ENCODE measurements at regions not wholly inside any gene's neighbourhood (a gene's known extent, or its start where the extent isn't known, plus 50 kb on each side); places are given as distances from the start of the nearest gene placed in this dataset.

- Mint-ChIP-seq H3K27me3 (no peaks in the 10 kb centered on the region), H3K4me3 (no peak overlapping the region), H3K4me1 (peaks cover 6 to 12% (median 9%) of the 10 kb centered on the region in 4 donors), H3K9me3 (no peaks in the 10 kb centered on the region), H3K36me3 (no peaks in the 10 kb centered on the region), H3K27ac (no peak overlapping the region)
- no peaks in the 10 kb centered on the region for H3K27me3 ChIP-seq (ENCODE audit: insufficient read depth, low read length)
- H3K27ac ChIP-seq (ENCODE audit: low read depth, low read length): no peak overlapping the region
- H3K4me1 ChIP-seq (ENCODE audit: insufficient read depth, low read length): peaks cover 14% of the 10 kb centered on the region
- no peaks in the 10 kb centered on the region for H3K36me3 ChIP-seq (ENCODE audit: insufficient read depth, low read length)
- ChIA-PET CTCF (ENCODE audit: partially characterized antibody) (interaction anchor here (0.7 kb wide), 1 partner anchor 21 kb away, joined by 3 read pairs; no protein-coding TSS in a partner anchor), POLR2A (ENCODE audit: partially characterized antibody) (no interaction called here)
- no peak overlapping the region for H3K4me3 ChIP-seq (ENCODE audit: low read length in 2 of 2)
- H3K9me3 ChIP-seq (ENCODE audit: control insufficient read depth in 1 of 2, low read length in 2 of 2): no peaks in the 10 kb centered on the region
- no peak for DNase-seq
- intact Hi-C loops (cut with micrococcal nuclease): no loop called here
These were observed 52.0 kb upstream of the GRAMD1B start for GRCh38 chr11:123378096-123378495.

GRCh38 chr11:123377355-123377754 is 52.7 kb upstream of the GRAMD1B start:
- H3K4me3 Mint-ChIP-seq: no peak overlapping the region
- CTCF ChIA-PET (ENCODE audit: partially characterized antibody): interaction anchor here (0.7 kb wide), 1 partner anchor 20 kb away, joined by 3 read pairs; no protein-coding TSS in a partner anchor
- intact Hi-C loops (cut with micrococcal nuclease): no loop called here
- no peak overlapping the region for H3K27ac Mint-ChIP-seq
- POLR2A ChIA-PET (ENCODE audit: partially characterized antibody): no interaction called here
- no peaks in the 10 kb centered on the region for H3K36me3 Mint-ChIP-seq
- Histone ChIP-seq H3K9me3 (ENCODE audit: control insufficient read depth in 1 of 2, low read length in 2 of 2) (no peaks in the 10 kb centered on the region), H3K4me1 (ENCODE audit: insufficient read depth, low read length) (peaks cover 7% of the 10 kb centered on the region), H3K27ac (ENCODE audit: low read depth, low read length) (no peak overlapping the region), H3K27me3 (ENCODE audit: insufficient read depth, low read length) (no peaks in the 10 kb centered on the region), H3K4me3 (ENCODE audit: low read length in 2 of 2) (no peak overlapping the region), H3K36me3 (ENCODE audit: insufficient read depth, low read length) (no peaks in the 10 kb centered on the region)
- DNase-seq: no peak
- H3K27me3 Mint-ChIP-seq: no peaks in the 10 kb centered on the region
- H3K4me1 Mint-ChIP-seq: peaks cover 4 to 7% (median 6%) of the 10 kb centered on the region in 4 donors
- H3K9me3 Mint-ChIP-seq: no peaks in the 10 kb centered on the region

GRCh38 chr11:123375832-123376231 is 54.2 kb upstream of the GRAMD1B start:
- intact Hi-C loops (cut with micrococcal nuclease): no loop called here
- Histone ChIP-seq H3K27ac (ENCODE audit: low read depth, low read length) (no peak overlapping the region), H3K9me3 (ENCODE audit: control insufficient read depth in 1 of 2, low read length in 2 of 2) (no peaks in the 10 kb centered on the region), H3K4me3 (ENCODE audit: low read length in 2 of 2) (no peak overlapping the region), H3K4me1 (ENCODE audit: insufficient read depth, low read length) (no peaks in the 10 kb centered on the region), H3K36me3 (ENCODE audit: insufficient read depth, low read length) (no peaks in the 10 kb centered on the region), H3K27me3 (ENCODE audit: insufficient read depth, low read length) (no peaks in the 10 kb centered on the region)
- ChIA-PET CTCF (ENCODE audit: partially characterized antibody) (no interaction called here), POLR2A (ENCODE audit: partially characterized antibody) (no interaction called here)
- Mint-ChIP-seq H3K4me3 (no peak overlapping the region), H3K9me3 (peaks cover 0 to 1% (median 0%) of the 10 kb centered on the region in 8 donors), H3K27me3 (no peaks in the 10 kb centered on the region), H3K36me3 (no peaks in the 10 kb centered on the region), H3K4me1 (peaks cover 0 to 1% (median 0%) of the 10 kb centered on the region in 4 donors), H3K27ac (no peak overlapping the region)
- DNase-seq: no peak

GRCh38 chr11:123374622-123374968 is 55.5 kb upstream of the GRAMD1B start:
- Histone ChIP-seq H3K36me3 (ENCODE audit: insufficient read depth, low read length) (no peaks in the 10 kb centered on the region), H3K4me1 (ENCODE audit: insufficient read depth, low read length) (no peaks in the 10 kb centered on the region), H3K9me3 (ENCODE audit: control insufficient read depth in 1 of 2, low read length in 2 of 2) (no peaks in the 10 kb centered on the region), H3K27me3 (ENCODE audit: insufficient read depth, low read length) (no peaks in the 10 kb centered on the region), H3K27ac (ENCODE audit: low read depth, low read length) (no peak overlapping the region), H3K4me3 (ENCODE audit: low read length in 2 of 2) (no peak overlapping the region)
- CTCF ChIA-PET (ENCODE audit: partially characterized antibody): no interaction called here
- peaks cover 0 to 1% (median 0%) of the 10 kb centered on the region in 4 donors for H3K4me1 Mint-ChIP-seq
- peaks cover 0 to 2% of the 10 kb centered on the region in 2 donors for H3K27me3 Mint-ChIP-seq
- H3K9me3 Mint-ChIP-seq: peaks cover 0 to 1% (median 0%) of the 10 kb centered on the region in 8 donors
- no peak for DNase-seq
- POLR2A ChIA-PET (ENCODE audit: partially characterized antibody): no interaction called here
- intact Hi-C loops (cut with micrococcal nuclease): no loop called here
- H3K36me3 Mint-ChIP-seq: no peaks in the 10 kb centered on the region
- no peak overlapping the region for H3K4me3 Mint-ChIP-seq
- H3K27ac Mint-ChIP-seq: no peak overlapping the region

- Mint-ChIP-seq H3K27me3 (peaks cover 0 to 2% of the 10 kb centered on the region in 2 donors), H3K9me3 (peaks cover 0 to 1% (median 0%) of the 10 kb centered on the region in 8 donors), H3K36me3 (no peaks in the 10 kb centered on the region), H3K4me1 (peaks cover 0 to 1% (median 0%) of the 10 kb centered on the region in 4 donors), H3K27ac (no peak overlapping the region), H3K4me3 (no peak overlapping the region)
- CTCF ChIA-PET (ENCODE audit: partially characterized antibody): no interaction called here
- no peaks in the 10 kb centered on the region for H3K4me1 ChIP-seq (ENCODE audit: insufficient read depth, low read length)
- no peak overlapping the region for H3K27ac ChIP-seq (ENCODE audit: low read depth, low read length)
- intact Hi-C loops (cut with micrococcal nuclease): no loop called here
- no peak for DNase-seq
- H3K9me3 ChIP-seq (ENCODE audit: control insufficient read depth in 1 of 2, low read length in 2 of 2): no peaks in the 10 kb centered on the region
- POLR2A ChIA-PET (ENCODE audit: partially characterized antibody): no interaction called here
- no peaks in the 10 kb centered on the region for H3K36me3 ChIP-seq (ENCODE audit: insufficient read depth, low read length)
- no peak overlapping the region for H3K4me3 ChIP-seq (ENCODE audit: low read length in 2 of 2)
- H3K27me3 ChIP-seq (ENCODE audit: insufficient read depth, low read length): no peaks in the 10 kb centered on the region
These were observed 56.1 kb upstream of the GRAMD1B start for GRCh38 chr11:123373754-123374621.

GRCh38 chr11:123371506-123372297 is 58.4 kb upstream of the GRAMD1B start:
- Mint-ChIP-seq H3K4me3 (no peak overlapping the region), H3K9me3 (peaks cover 0 to 1% (median 0%) of the 10 kb centered on the region in 8 donors), H3K27me3 (peaks cover 0 to 9% of the 10 kb centered on the region in 2 donors), H3K36me3 (no peaks in the 10 kb centered on the region), H3K4me1 (no peaks in the 10 kb centered on the region), H3K27ac (no peak overlapping the region)
- Histone ChIP-seq H3K36me3 (ENCODE audit: insufficient read depth, low read length) (no peaks in the 10 kb centered on the region), H3K9me3 (ENCODE audit: control insufficient read depth in 1 of 2, low read length in 2 of 2) (no peaks in the 10 kb centered on the region), H3K27me3 (ENCODE audit: insufficient read depth, low read length) (no peaks in the 10 kb centered on the region), H3K4me1 (ENCODE audit: insufficient read depth, low read length) (no peaks in the 10 kb centered on the region), H3K27ac (ENCODE audit: low read depth, low read length) (no peak overlapping the region), H3K4me3 (ENCODE audit: low read length in 2 of 2) (no peak overlapping the region)
- CTCF ChIA-PET (ENCODE audit: partially characterized antibody): interaction anchor here (0.9 to 1.2 kb wide), 2 partner anchors 19 to 36 kb away, joined by 3 to 4 read pairs; no protein-coding TSS in a partner anchor
- no peak for DNase-seq
- intact Hi-C loops (cut with micrococcal nuclease): no loop called here
- POLR2A ChIA-PET (ENCODE audit: partially characterized antibody): no interaction called here

- H3K27me3 ChIP-seq (ENCODE audit: insufficient read depth, low read length): no peaks in the 10 kb centered on the region
- H3K4me1 Mint-ChIP-seq: peaks cover 0 to 10% (median 7%) of the 10 kb centered on the region in 4 donors
- no peak overlapping the region for H3K27ac ChIP-seq (ENCODE audit: low read depth, low read length)
- no peak overlapping the region for H3K27ac Mint-ChIP-seq
- H3K4me1 ChIP-seq (ENCODE audit: insufficient read depth, low read length): no peaks in the 10 kb centered on the region
- H3K4me3 ChIP-seq (ENCODE audit: low read length in 2 of 2): no peak overlapping the region
- H3K36me3 ChIP-seq (ENCODE audit: insufficient read depth, low read length): no peaks in the 10 kb centered on the region
- peaks cover 4 to 21% of the 10 kb centered on the region in 2 donors for H3K27me3 Mint-ChIP-seq
- intact Hi-C loops (cut with micrococcal nuclease): no loop called here
- POLR2A ChIA-PET (ENCODE audit: partially characterized antibody): no interaction called here
- CTCF ChIA-PET (ENCODE audit: partially characterized antibody): no interaction called here
- no peak for DNase-seq
- no peaks in the 10 kb centered on the region for H3K36me3 Mint-ChIP-seq
- no peak overlapping the region for H3K4me3 Mint-ChIP-seq
- no peaks in the 10 kb centered on the region for H3K9me3 ChIP-seq (ENCODE audit: control insufficient read depth in 1 of 2, low read length in 2 of 2)
- peaks cover 0 to 1% (median 0%) of the 10 kb centered on the region in 8 donors for H3K9me3 Mint-ChIP-seq
These were observed 63.1 kb upstream of the GRAMD1B start for GRCh38 chr11:123366924-123367323.

Measured in CD4-positive, alpha-beta memory T cell (primary cell).